ENCODE measurements at regions not wholly inside any gene's neighbourhood (a gene's known extent, or its start where the extent isn't known, plus 50 kb on each side); places are given as distances from the start of the nearest gene placed in this dataset.

GRCh38 chr2:129769185-129769991, 210.1 kb upstream of the RAB6C start:
- no peak for DNase-seq

DNA sequence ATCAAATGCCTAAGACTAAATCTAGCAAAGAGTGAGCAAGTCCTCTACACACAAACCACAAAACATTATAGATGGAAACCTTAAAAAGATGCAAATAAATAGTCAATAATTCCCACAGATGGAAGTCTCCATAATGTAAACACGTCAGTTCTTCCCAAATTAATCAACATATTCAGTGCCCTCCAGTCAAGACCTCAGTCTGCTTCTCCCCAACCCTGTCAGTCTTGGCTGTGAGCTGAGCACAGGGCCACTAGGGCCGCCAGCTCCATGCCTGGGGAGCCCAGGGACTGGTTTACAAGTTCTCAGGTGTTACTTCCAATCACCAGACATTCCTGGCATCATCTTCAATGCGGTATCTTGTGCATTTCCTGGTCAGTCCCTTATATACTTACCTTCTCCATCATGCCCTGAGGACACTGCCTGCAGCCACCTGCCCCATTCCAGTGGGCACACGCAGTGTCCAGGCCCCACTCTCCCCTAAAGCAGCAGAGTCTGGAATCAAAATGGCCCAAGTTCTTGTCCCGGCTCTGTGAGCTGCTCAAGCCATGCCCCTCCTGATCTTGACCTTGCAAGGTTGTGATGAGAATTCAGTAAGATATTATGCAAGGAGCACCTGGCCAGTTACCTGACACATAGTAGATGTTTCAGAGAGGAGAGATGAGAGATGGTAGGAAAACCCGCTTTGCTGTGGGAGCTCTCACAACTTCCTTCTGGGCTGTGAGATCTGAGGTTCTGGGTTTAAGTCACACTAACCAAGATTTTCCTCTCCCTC, 207.9 kb upstream of the RAB6C start:
- DNase-seq = no peak

DNA sequence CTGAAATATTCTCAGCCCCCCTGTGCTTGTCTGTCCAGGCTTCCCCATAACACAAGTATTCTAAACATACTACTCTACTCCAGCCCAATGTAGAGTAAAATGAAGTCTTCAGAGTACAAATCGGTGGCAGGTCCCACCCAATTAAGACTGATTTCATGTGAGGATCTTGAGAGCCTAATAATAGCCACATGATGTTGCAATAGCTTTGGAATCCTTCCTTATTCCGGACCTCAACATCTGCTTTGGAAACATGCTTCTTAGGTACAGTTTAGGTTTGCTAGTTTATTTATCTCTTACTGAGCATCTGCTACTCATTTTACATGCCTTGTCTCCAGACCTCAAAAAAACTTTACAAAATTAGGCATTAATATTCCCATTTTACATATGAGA, 207.3 kb upstream of the RAB6C start:
- no peak for DNase-seq

DNA sequence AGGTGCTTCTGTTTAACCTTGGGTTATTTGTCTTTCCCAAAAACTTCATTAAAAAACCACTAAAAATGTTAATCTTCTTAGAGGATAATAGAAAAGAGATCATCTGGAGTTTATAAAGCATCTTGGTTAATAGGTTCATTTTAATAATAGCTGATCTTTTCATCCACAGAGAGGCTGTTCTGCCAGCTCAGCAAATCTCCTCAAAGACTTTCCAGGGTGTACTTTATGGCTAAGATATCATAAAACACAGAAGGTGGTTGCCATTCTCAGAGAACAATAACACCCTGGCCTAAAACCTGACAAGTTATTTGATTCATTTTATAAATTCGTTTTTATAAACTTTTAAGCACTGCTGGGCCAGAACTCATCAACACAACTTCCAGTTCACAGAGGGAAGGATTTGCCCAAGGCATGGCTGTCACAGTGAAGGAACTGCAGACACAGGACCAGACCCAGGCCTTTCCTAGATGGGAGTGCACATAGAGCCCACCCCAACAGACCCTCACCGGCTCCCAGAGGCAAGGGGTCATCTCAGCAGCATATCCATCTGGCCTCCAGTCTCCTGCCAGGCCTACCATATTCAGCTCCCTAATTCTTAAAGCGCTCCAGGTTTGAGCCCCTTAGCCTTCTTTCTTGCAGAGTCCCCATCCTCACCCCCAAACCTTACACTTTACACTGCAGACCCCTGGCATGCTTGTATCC, 203.4 kb upstream of the RAB6C start:
- DNase-seq = no peak

DNA sequence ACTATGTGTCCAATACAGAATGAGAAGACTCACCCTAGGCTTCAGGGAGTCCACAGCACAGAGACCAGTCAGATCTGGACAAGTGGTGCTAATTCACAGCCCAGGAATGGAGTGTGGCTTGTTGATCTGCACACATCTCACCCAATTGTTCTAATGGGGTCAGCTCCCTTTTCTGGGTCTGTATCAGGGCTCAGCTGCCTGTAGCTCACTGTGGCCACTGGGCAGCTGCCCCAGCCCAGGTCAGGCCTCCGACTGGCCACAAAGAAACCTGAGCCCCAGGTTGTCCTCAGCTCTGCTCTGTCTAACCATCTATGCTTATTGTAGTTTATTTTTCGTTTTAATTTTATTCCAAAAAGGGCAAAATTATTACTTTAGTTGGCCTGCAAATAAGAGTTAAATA, 202.3 kb upstream of the RAB6C start:
- DNase-seq = no peak

GRCh38 chr2:129777762-129778583, 201.5 kb upstream of the RAB6C start:
- DNase-seq = no peak

DNA sequence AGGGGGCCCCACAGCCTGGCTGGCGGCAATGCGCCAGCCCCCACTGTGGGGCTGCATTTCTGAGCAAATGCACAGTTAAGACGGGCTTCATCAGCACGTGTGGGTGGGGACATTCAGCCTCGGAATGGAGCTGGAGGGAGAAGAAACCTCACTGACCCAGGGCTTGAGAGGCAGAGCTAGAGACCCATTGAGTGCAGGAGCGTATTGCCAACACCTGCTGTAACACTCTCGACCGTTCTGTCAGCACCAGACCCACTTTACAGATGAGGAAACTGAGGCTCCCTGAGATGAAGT, 200.9 kb upstream of the RAB6C start:
- DNase-seq = no peak

GRCh38 chr2:129779783-129780182, 199.7 kb upstream of the RAB6C start:
- no peak for DNase-seq

DNA sequence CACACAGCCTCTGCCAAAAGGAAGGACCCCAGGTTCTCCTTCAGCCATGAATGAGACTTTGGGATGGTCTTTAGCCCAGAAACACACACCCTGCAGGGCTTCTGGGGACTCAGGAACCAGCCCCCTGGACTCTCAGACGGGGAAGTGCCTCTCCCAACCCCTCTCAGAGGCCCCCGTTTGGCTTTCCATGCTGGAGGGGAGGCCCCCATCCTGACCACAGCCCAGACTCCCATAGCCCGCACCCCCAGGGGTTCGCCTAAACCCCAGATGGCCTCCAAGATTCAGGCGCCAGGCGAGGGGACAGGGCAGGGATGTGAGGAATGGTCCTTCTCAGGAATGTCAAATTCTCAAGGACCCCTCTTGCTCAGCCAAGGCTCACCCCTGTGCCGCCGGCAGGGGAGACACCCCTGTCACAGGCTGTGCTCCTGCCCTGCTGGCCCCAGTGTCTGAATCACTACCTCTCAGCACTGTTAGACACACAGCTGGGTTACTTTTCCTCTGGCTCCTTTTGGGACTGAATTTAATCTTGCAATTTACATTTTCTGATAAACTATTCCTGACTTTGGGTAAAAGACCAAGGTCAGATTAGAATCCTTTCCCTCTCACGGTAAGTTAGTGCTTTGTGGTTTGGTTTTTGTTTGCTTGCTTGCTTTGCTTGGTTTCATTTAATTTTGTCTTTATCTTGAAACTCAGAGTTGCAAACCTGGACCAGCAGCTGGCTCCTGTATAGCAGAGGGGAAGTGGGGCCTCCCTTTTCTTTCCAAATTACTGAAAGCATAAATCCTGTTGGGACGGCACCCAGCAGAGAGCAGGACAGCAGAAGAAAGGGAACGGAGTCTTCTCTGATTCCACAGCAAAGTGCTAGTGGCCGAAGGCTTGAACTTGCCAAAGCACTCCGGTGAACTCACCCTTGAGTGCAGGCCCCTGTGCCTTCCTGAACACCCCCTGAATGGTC, 198.9 kb upstream of the RAB6C start:
- DNase-seq = no peak

- DNase-seq = no peak
Measured at GRCh38 chr2:129781749-129782632, 197.5 kb upstream of the RAB6C start.

- no peak for DNase-seq
Measured at GRCh38 chr2:129782633-129782990, 196.9 kb upstream of the RAB6C start.

DNA sequence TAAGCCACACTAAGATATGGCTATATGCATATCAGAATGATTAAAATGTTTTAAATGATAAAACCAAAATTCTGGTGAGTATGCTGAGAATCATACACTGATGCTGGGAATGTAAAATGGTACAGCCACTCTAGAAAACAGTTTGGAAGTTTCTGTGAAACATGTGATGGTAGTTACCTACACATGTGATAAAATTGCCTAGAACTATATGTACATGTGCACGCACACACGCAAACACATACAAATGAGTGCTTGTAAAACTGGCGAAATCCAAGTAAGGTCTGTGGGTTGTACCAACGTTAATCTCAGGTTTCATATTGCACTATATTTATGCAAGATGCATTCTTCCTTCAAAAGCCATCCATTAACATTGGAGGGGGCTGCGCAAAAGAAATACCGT, 195.0 kb upstream of the RAB6C start:
- DNase-seq = no peak

GRCh38 chr2:129791712-129792111, 187.8 kb upstream of the RAB6C start:
- no peak for DNase-seq

DNA sequence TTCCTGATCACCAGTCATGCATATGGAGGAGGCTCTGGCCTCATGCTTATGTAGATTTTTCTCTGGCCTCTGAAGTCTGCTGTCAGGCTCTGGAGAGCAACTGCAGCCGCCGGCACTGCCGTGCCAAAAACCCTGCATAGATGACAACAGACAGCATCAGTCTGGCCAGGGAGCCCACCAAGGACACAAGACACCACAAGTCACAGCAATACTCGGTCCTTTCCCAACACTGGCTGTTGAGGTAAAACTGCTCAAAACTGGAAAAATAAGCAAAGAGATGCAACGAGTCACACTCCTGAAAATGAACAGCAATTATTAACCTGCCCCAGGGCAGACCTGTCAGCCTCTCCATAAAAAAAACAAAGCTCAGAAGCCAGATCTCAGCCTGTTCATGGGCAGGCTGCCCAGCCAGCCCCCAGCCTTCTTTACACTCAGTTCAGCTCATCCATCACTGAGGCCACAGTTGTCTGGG, 186.0 kb upstream of the RAB6C start:
- no peak for DNase-seq

GRCh38 chr2:129794116-129794515, 185.3 kb upstream of the RAB6C start:
- no peak for DNase-seq

GRCh38 chr2:129794540-129794939, 184.9 kb upstream of the RAB6C start:
- DNase-seq = no peak

- no peak for DNase-seq
Measured at GRCh38 chr2:129796225-129796624, 183.2 kb upstream of the RAB6C start.

GRCh38 chr2:129796801-129797488, 182.5 kb upstream of the RAB6C start:
- DNase-seq = no peak

GRCh38 chr2:129797489-129798300, 181.8 kb upstream of the RAB6C start:
- no peak for DNase-seq

GRCh38 chr2:129798301-129798581, 181.2 kb upstream of the RAB6C start:
- no peak for DNase-seq
